ENCODE measurements at regions not wholly inside any gene's neighbourhood (a gene's known extent, or its start where the extent isn't known, plus 50 kb on each side); places are given as distances from the start of the nearest gene placed in this dataset.
"Not testable (repeated sequence)": the region's sequence is repeated elsewhere in the genome, so short reads cannot be mapped to it uniquely, and the experiment has no call there.

- DNase-seq (ENCODE audit: low read depth) = no peak
Measured at GRCh38 chr7:106562711-106563366, 98.1 kb downstream of the CCDC71L start.

GRCh38 chr7:106561666-106562411, 99.1 kb downstream of the CCDC71L start:
- DNase-seq (ENCODE audit: low read depth) = no peak

GRCh38 chr7:106561151-106561550, 99.8 kb downstream of the CCDC71L start:
- no peak for DNase-seq (ENCODE audit: low read depth)

GRCh38 chr7:106560482-106560881, 100.5 kb downstream of the CCDC71L start:
- no peak for DNase-seq (ENCODE audit: low read depth)

- DNase-seq (ENCODE audit: low read depth) = not testable (repeated sequence)
Measured at GRCh38 chr7:106556244-106556643, 104.7 kb downstream of the CCDC71L start.

GRCh38 chr7:106554623-106555022, 106.3 kb downstream of the CCDC71L start:
- DNase-seq (ENCODE audit: low read depth) = not testable (repeated sequence)

GRCh38 chr7:106553446-106553836, 107.5 kb downstream of the CCDC71L start:
- DNase-seq (ENCODE audit: low read depth) = no peak

GRCh38 chr7:106552645-106553445, 108.1 kb downstream of the CCDC71L start:
- DNase-seq (ENCODE audit: low read depth) = no peak

- no peak for DNase-seq (ENCODE audit: low read depth)
Measured at GRCh38 chr7:106551936-106552335, 109.0 kb downstream of the CCDC71L start.

GRCh38 chr7:106548491-106548890, 112.5 kb downstream of the CCDC71L start:
- no peak for DNase-seq (ENCODE audit: low read depth)

- no peak for DNase-seq (ENCODE audit: low read depth)
Measured at GRCh38 chr7:106545275-106545674, 115.7 kb downstream of the CCDC71L start.

GRCh38 chr7:106543221-106543757, 117.7 kb downstream of the CCDC71L start:
- DNase-seq (ENCODE audit: low read depth) = no peak

- peak; percentile 92 for DNase-seq (ENCODE audit: low read depth)
Measured at GRCh38 chr7:106542550-106543220, 118.3 kb downstream of the CCDC71L start.

- no peak for DNase-seq (ENCODE audit: low read depth)
Measured at GRCh38 chr7:106538638-106539037, 122.3 kb downstream of the CCDC71L start.

GRCh38 chr7:106537119-106537518, 123.8 kb downstream of the CCDC71L start:
- DNase-seq (ENCODE audit: low read depth) = no peak

- no peak for DNase-seq (ENCODE audit: low read depth)
Measured at GRCh38 chr7:106536079-106536478, 124.9 kb downstream of the CCDC71L start.

- DNase-seq (ENCODE audit: low read depth) = peak; percentile 95
Measured at GRCh38 chr7:106535234-106535932, 125.6 kb downstream of the CCDC71L start.

- peak; percentile 58 for DNase-seq (ENCODE audit: low read depth)
Measured at GRCh38 chr7:106534271-106534846, 126.6 kb downstream of the CCDC71L start.

GRCh38 chr7:106530183-106530582, 130.8 kb downstream of the CCDC71L start:
- DNase-seq (ENCODE audit: low read depth) = peak; percentile 66

- not testable (repeated sequence) for DNase-seq (ENCODE audit: low read depth)
Measured at GRCh38 chr7:106526617-106527016, 134.3 kb downstream of the CCDC71L start.

- DNase-seq (ENCODE audit: low read depth) = no peak
Measured at GRCh38 chr7:106524690-106525059, 136.3 kb downstream of the CCDC71L start.

All from M059J (cell line).